ENCODE measurements at regions not wholly inside any gene's neighbourhood (a gene's known extent, or its start where the extent isn't known, plus 50 kb on each side); places are given as distances from the start of the nearest gene placed in this dataset.

DNA sequence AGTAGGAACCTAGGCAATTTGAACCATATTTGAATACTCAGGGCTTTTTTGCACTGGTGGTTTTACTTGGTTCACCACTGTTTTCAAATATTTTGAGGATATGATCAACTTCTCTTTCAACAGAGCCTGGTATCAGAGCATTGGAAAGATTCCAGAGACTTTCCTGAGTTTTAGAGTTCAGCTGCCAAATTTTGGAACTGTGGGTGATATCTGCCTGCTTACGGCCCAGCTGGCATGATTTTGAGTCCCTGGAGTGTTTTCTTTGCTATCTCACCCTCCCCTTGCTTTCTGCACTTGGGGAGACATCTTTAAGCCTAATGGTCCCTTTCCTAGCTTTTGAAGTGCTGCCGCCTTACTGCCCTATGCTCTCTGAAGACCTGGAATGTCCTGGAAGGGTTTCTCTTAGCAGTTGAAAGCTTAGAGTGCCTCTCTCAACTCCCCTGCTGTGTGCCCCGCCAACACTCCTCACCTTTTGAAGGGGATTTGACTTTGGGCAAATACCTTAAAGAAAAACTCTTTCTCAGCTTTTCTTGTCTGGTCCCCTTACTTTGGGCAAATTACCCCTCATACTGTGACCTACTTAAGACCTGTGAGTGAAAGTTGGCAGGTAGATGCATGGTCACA, 539.1 kb downstream of the MFSD1 start:
- TF ChIP-seq CTCF (conservative IDR thresholded peaks at IDR 0.05) = no peak
- H3K36me3 ChIP-seq (ENCODE audit: control insufficient read depth, insufficient read depth, low read length) = no peaks in the 10 kb centered on the region
- Mint-ChIP-seq H3K4me1 (no peaks in the 10 kb centered on the region), H3K27me3 (ENCODE audit: insufficient read depth) (peaks cover 16% of the 10 kb centered on the region), H3K4me3 (no peak overlapping the region), H3K9me3 (peaks cover 9% of the 10 kb centered on the region), H3K36me3 (ENCODE audit: low read depth) (no peaks in the 10 kb centered on the region), H3K27ac (no peak overlapping the region)
- H3K4me3 ChIP-seq (ENCODE audit: low read length) = no peak overlapping the region
- peaks cover 9% of the 10 kb centered on the region for H3K9me3 ChIP-seq (ENCODE audit: control insufficient read depth, low read length)
- no peaks in the 10 kb centered on the region for H3K27me3 ChIP-seq (ENCODE audit: control insufficient read depth, insufficient read depth, low read length, poor library complexity, severe bottlenecking)
- 68 to 78% methylated on average over 2 to 3 of the region's 3 CpGs for WGBS, 2 experiments (ENCODE audit: insufficient coverage in 1 of 2, insufficient read length in 1 of 2)
- no peak overlapping the region for H3K27ac ChIP-seq (ENCODE audit: low read depth, low read length)
- no peak overlapping the region for H3K9ac ChIP-seq (ENCODE audit: extremely low read depth, low read length, poor library complexity, severe bottlenecking)
- peak; percentile 76 for DNase-seq
- H3K4me1 ChIP-seq (ENCODE audit: control insufficient read depth, insufficient read depth, low read length) = no peaks in the 10 kb centered on the region

GRCh38 chr3:159346271-159346903, 544.5 kb downstream of the MFSD1 start:
- Histone ChIP-seq H3K4me1 (ENCODE audit: control insufficient read depth, insufficient read depth, low read length) (no peaks in the 10 kb centered on the region), H3K9me3 (ENCODE audit: control insufficient read depth, low read length) (no peaks in the 10 kb centered on the region), H3K27me3 (ENCODE audit: control insufficient read depth, insufficient read depth, low read length, poor library complexity, severe bottlenecking) (peaks cover 13% of the 10 kb centered on the region), H3K4me3 (ENCODE audit: low read length) (no peak overlapping the region), H3K27ac (ENCODE audit: low read depth, low read length) (no peak overlapping the region), H3K9ac (ENCODE audit: extremely low read depth, low read length, poor library complexity, severe bottlenecking) (no peak overlapping the region), H3K36me3 (ENCODE audit: control insufficient read depth, insufficient read depth, low read length) (no peaks in the 10 kb centered on the region)
- Mint-ChIP-seq H3K27ac (no peak overlapping the region), H3K9me3 (peaks cover under 1% of the 10 kb centered on the region), H3K27me3 (ENCODE audit: insufficient read depth) (peaks cover 8% of the 10 kb centered on the region), H3K4me3 (no peak overlapping the region), H3K4me1 (no peaks in the 10 kb centered on the region), H3K36me3 (ENCODE audit: low read depth) (no peaks in the 10 kb centered on the region)
- TF ChIP-seq CTCF (conservative IDR thresholded peaks at IDR 0.05) = peak; percentile 14
- DNase-seq = no peak
- 74 to 100% methylated on average over 1 to 4 of the region's 5 CpGs for WGBS, 2 experiments (ENCODE audit: insufficient coverage in 1 of 2, insufficient read length in 1 of 2)

- Histone ChIP-seq H3K4me1 (ENCODE audit: control insufficient read depth, insufficient read depth, low read length) (no peaks in the 10 kb centered on the region), H3K4me3 (ENCODE audit: low read length) (no peak overlapping the region), H3K27me3 (ENCODE audit: control insufficient read depth, insufficient read depth, low read length, poor library complexity, severe bottlenecking) (peaks cover 13% of the 10 kb centered on the region), H3K36me3 (ENCODE audit: control insufficient read depth, insufficient read depth, low read length) (no peaks in the 10 kb centered on the region), H3K27ac (ENCODE audit: low read depth, low read length) (no peak overlapping the region), H3K9me3 (ENCODE audit: control insufficient read depth, low read length) (no peaks in the 10 kb centered on the region), H3K9ac (ENCODE audit: extremely low read depth, low read length, poor library complexity, severe bottlenecking) (no peak overlapping the region)
- Mint-ChIP-seq H3K27me3 (ENCODE audit: insufficient read depth) (peaks cover 2% of the 10 kb centered on the region), H3K36me3 (ENCODE audit: low read depth) (no peaks in the 10 kb centered on the region), H3K9me3 (no peaks in the 10 kb centered on the region), H3K4me3 (no peak overlapping the region), H3K4me1 (no peaks in the 10 kb centered on the region), H3K27ac (no peak overlapping the region)
- TF ChIP-seq CTCF (conservative IDR thresholded peaks at IDR 0.05) = no peak
- no peak for DNase-seq
- WGBS, 2 experiments (ENCODE audit: insufficient coverage in 1 of 2, insufficient read length in 1 of 2) = 94% methylated on average over 3 of the region's 3 CpGs; no CpG with 5 or more reads in 1 of the 2 experiments
These were observed 546.6 kb downstream of the MFSD1 start for GRCh38 chr3:159348431-159348830.

Measured in endodermal cell (in vitro differentiated cells).